Liver (tissue), 3 donors: ENCODE measurements at regions not wholly inside any gene's neighbourhood (a gene's known extent, or its start where the extent isn't known, plus 50 kb on each side); places are given as distances from the start of the nearest gene placed in this dataset.

Experiments used
- ATF3 ChIP-seq: IDR thresholded peaks from 2 replicates; pipeline ENCODE4 v1.6.1; 2016; ENCODE audit warnings: antibody characterized with exemption
- CTCF ChIP-seq: fragments of 150-350 bp; IDR thresholded peaks from 2 replicates; pipeline ENCODE4 v1.5.1; 2017; ENCODE audit warnings: improper control_type of control experiment, low read depth, low read length; ENCODE audit not compliant: missing input control
- FOXA1 ChIP-seq: IDR thresholded peaks from 2 replicates; pipeline ENCODE4 v1.6.1; 2016; ENCODE audit warnings: antibody characterized with exemption
- GABPA ChIP-seq, 2 donors: IDR thresholded peaks in 1 of 2; conservative IDR thresholded peaks in 1 of 2; 2 replicates each; pipeline ENCODE4 v1.6.1; 2016; ENCODE audit warnings: antibody characterized with exemption in 2 of 2, mild to moderate bottlenecking in 1 of 2, moderate library complexity in 1 of 2
- HNF4A ChIP-seq, 2 donors: conservative IDR thresholded peaks; 2 replicates each; pipeline ENCODE4 v1.6.1; 2016; ENCODE audit warnings: antibody characterized with exemption in 2 of 2, mild to moderate bottlenecking in 2 of 2
- HNF4G ChIP-seq: IDR thresholded peaks from 2 replicates; pipeline ENCODE4 v1.6.1; 2016; ENCODE audit warnings: antibody characterized with exemption
- JUND ChIP-seq, 2 donors: IDR thresholded peaks; 2 replicates each; pipeline ENCODE4 v1.6.1; 2016; ENCODE audit warnings: antibody characterized with exemption in 2 of 2
- RAD21 ChIP-seq, 2 donors: IDR thresholded peaks; 2 replicates each; pipeline ENCODE4 v1.6.1; 2016; ENCODE audit warnings: antibody characterized with exemption in 2 of 2, mild to moderate bottlenecking in 2 of 2
- TAF1 ChIP-seq: conservative IDR thresholded peaks from 2 replicates; pipeline ENCODE4 v1.6.1; 2016; ENCODE audit warnings: antibody characterized with exemption, mild to moderate bottlenecking
- YY1 ChIP-seq: IDR thresholded peaks from 2 replicates; pipeline ENCODE4 v1.6.1; 2016; ENCODE audit warnings: antibody characterized with exemption, mild to moderate bottlenecking
- TF ChIP-seq, protein P1 (sequence below): IDR thresholded peaks from 2 replicates; pipeline ENCODE4 v1.6.1; 2016; ENCODE audit warnings: antibody characterized with exemption
- TF ChIP-seq, protein P2 (sequence below): IDR thresholded peaks from 2 replicates; pipeline ENCODE4 v1.6.1; 2016; ENCODE audit warnings: antibody characterized with exemption, mild to moderate bottlenecking
- donor health status: healthy.
- donor health status: healthy.

DNA sequence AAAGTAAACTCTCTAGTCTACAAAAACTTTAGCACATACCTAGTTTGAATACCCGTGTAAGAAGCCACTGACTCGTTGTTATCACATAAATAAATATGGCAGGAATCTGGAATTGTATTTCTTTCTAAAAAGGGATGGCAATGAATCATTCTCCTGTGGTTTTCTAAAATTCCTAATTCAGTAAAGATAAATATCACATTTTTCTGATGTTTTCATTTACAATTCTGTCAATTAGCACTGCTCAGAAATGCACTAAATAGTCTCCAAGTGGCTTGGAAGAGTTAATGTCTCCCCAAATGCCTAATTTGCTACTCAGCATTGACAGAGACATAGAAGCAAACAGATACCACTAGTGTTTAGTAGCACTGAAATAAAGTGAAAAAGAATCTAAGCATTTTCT lies 547.7 kb upstream of the SLITRK1 start:
- TF ChIP-seq CTCF (no peak), FOXA1 (no peak), JUND (IDR thresholded peaks at IDR 0.05) (no peak), TAF1 (no peak), GABPA (IDR thresholded peaks at IDR 0.05 in 1 of 2, conservative IDR thresholded peaks at IDR 0.05 in 1 of 2) (no peak), HNF4A (conservative IDR thresholded peaks at IDR 0.05) (no peak), HNF4G (no peak), ATF3 (no peak), RAD21 (IDR thresholded peaks at IDR 0.05) (no peak), YY1 (no peak)
- TF ChIP-seq, protein P1, sequence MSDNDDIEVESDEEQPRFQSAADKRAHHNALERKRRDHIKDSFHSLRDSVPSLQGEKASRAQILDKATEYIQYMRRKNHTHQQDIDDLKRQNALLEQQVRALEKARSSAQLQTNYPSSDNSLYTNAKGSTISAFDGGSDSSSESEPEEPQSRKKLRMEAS = no peak
- TF ChIP-seq, protein P2, sequence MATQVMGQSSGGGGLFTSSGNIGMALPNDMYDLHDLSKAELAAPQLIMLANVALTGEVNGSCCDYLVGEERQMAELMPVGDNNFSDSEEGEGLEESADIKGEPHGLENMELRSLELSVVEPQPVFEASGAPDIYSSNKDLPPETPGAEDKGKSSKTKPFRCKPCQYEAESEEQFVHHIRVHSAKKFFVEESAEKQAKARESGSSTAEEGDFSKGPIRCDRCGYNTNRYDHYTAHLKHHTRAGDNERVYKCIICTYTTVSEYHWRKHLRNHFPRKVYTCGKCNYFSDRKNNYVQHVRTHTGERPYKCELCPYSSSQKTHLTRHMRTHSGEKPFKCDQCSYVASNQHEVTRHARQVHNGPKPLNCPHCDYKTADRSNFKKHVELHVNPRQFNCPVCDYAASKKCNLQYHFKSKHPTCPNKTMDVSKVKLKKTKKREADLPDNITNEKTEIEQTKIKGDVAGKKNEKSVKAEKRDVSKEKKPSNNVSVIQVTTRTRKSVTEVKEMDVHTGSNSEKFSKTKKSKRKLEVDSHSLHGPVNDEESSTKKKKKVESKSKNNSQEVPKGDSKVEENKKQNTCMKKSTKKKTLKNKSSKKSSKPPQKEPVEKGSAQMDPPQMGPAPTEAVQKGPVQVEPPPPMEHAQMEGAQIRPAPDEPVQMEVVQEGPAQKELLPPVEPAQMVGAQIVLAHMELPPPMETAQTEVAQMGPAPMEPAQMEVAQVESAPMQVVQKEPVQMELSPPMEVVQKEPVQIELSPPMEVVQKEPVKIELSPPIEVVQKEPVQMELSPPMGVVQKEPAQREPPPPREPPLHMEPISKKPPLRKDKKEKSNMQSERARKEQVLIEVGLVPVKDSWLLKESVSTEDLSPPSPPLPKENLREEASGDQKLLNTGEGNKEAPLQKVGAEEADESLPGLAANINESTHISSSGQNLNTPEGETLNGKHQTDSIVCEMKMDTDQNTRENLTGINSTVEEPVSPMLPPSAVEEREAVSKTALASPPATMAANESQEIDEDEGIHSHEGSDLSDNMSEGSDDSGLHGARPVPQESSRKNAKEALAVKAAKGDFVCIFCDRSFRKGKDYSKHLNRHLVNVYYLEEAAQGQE = no peak
